MM.1S (cell line): ENCODE measurements at regions not wholly inside any gene's neighbourhood (a gene's known extent, or its start where the extent isn't known, plus 50 kb on each side); places are given as distances from the start of the nearest gene placed in this dataset.

ENCODE experiments used
- DNase-seq: peaks from one replicate; pipeline ENCODE4 v3.0.0-alpha.2; 2015
- H2AFZ ChIP-seq: fragments of 300-600 bp; sonication (generic); 2 replicates; pipeline ENCODE4 v1.6.0; 2016; ENCODE audit warnings: antibody characterized with exemption, low read length
- H3F3A ChIP-seq: fragments of 300-600 bp; sonication (generic); 2 replicates; pipeline ENCODE4 v1.6.1; 2016; ENCODE audit warnings: mild to moderate bottlenecking, antibody characterized with exemption, low read length, moderate library complexity, mixed read lengths; ENCODE audit not compliant: insufficient read depth
- H3K27ac ChIP-seq: fragments of 300-600 bp; sonication (generic); 2 replicates; pipeline ENCODE4 v1.5.1; 2016; ENCODE audit warnings: mild to moderate bottlenecking, low read length
- H3K27me3 ChIP-seq: fragments of 300-600 bp; sonication (generic); replicated peaks from 2 replicates; pipeline ENCODE4 v1.6.0; 2016; ENCODE audit warnings: low read length; ENCODE audit not compliant: insufficient read depth
- H3K36me3 ChIP-seq: fragments of 300-600 bp; sonication (generic); replicated peaks from 2 replicates; pipeline ENCODE4 v1.6.1; 2016; ENCODE audit warnings: mild to moderate bottlenecking, low read length, mixed read lengths; ENCODE audit not compliant: insufficient read depth
- H3K4me1 ChIP-seq: fragments of 300-600 bp; sonication (generic); 2 replicates; pipeline ENCODE4 v1.6.1; 2016; ENCODE audit warnings: low read length, mixed read lengths
- H3K4me2 ChIP-seq: fragments of 300-600 bp; sonication (generic); 2 replicates; pipeline ENCODE4 v1.6.0; 2016; ENCODE audit warnings: low read depth, low read length
- H3K4me3 ChIP-seq: fragments of 300-600 bp; sonication (generic); 2 replicates; pipeline ENCODE4 v1.5.1; 2016; ENCODE audit warnings: low read length, mixed read lengths
- H3K79me2 ChIP-seq: fragments of 300-600 bp; sonication (generic); 2 replicates; pipeline ENCODE4 v1.6.1; 2016; ENCODE audit warnings: mixed run types, low read length, mixed read lengths
- H3K9ac ChIP-seq: fragments of 300-600 bp; sonication (generic); 2 replicates; pipeline ENCODE4 v1.6.1; 2016; ENCODE audit warnings: low read length, mixed read lengths
- H3K9me2 ChIP-seq: fragments of 300-600 bp; sonication (generic); replicated peaks from 2 replicates; pipeline ENCODE4 v1.6.1; 2016; ENCODE audit warnings: mild to moderate bottlenecking, low read length, mixed read lengths; ENCODE audit not compliant: insufficient read depth
- H3K9me3 ChIP-seq: fragments of 300-600 bp; sonication (generic); replicated peaks from 2 replicates; pipeline ENCODE4 v1.6.1; 2016; ENCODE audit warnings: mild to moderate bottlenecking, low read length, mixed read lengths; ENCODE audit not compliant: insufficient read depth
- H4K20me1 ChIP-seq: fragments of 300-600 bp; sonication (generic); 2 replicates; pipeline ENCODE4 v1.6.1; 2016; ENCODE audit warnings: mild to moderate bottlenecking, low read length, moderate library complexity, mixed read lengths; ENCODE audit not compliant: insufficient read depth
- CTCF ChIP-seq: fragments of 300-600 bp; sonication (generic); IDR thresholded peaks from 2 replicates; pipeline ENCODE4 v1.5.1; 2016; ENCODE audit warnings: antibody characterized with exemption, low read length, mixed read lengths
- EZH2 ChIP-seq: fragments of 300-600 bp; sonication (generic); optimal IDR thresholded peaks from 2 replicates; pipeline ENCODE3; 2017; ENCODE audit warnings: low read depth, mild to moderate bottlenecking, antibody characterized with exemption, low read length, mixed read lengths
- EZH2phosphoT487 ChIP-seq: fragments of 300-600 bp; sonication (generic); IDR thresholded peaks from 2 replicates; pipeline ENCODE4 v1.6.1; 2018; ENCODE audit warnings: antibody characterized with exemption, low read length

- peak overlapping the region; percentile 58 for H3K4me3 ChIP-seq
- no peaks in the 10 kb centered on the region for H3F3A ChIP-seq
- no peak for DNase-seq
- no peaks in the 10 kb centered on the region for H3K36me3 ChIP-seq
- H3K9me2 ChIP-seq = no peaks in the 10 kb centered on the region
- H3K27me3 ChIP-seq = peaks cover 33% of the 10 kb centered on the region
- no peaks in the 10 kb centered on the region for H4K20me1 ChIP-seq
- H2AFZ ChIP-seq = peak overlapping the region; percentile 74
- 0 out of 2 replicates have a peak, but pooled peaks cover 4% of the 10 kb centered on the region for H3K4me1 ChIP-seq
- H3K4me2 ChIP-seq = peak overlapping the region; percentile 80
- H3K27ac ChIP-seq = no peak overlapping the region
- H3K79me2 ChIP-seq = no peaks in the 10 kb centered on the region
- no peak overlapping the region for H3K9ac ChIP-seq
- TF ChIP-seq EZH2phosphoT487 (no peak), EZH2 (no peak), CTCF (no peak)
- no peaks in the 10 kb centered on the region for H3K9me3 ChIP-seq
Observed at GRCh38 chr11:16612566-16613261, 125.7 kb upstream of the C11orf58 start.

- Histone ChIP-seq H3K9me2 (no peaks in the 10 kb centered on the region), H3K27ac (no peak overlapping the region), H3K4me3 (no peak overlapping the region), H4K20me1 (no peaks in the 10 kb centered on the region), H2AFZ (no peak overlapping the region), H3K27me3 (peaks cover 37% of the 10 kb centered on the region), H3K4me2 (no peak overlapping the region), H3F3A (no peaks in the 10 kb centered on the region), H3K9ac (no peak overlapping the region), H3K36me3 (no peaks in the 10 kb centered on the region), H3K79me2 (no peaks in the 10 kb centered on the region), H3K9me3 (no peaks in the 10 kb centered on the region), H3K4me1 (0 out of 2 replicates have a peak, but pooled peaks cover 4% of the 10 kb centered on the region)
- no peak for DNase-seq
- TF ChIP-seq EZH2phosphoT487 (no peak), CTCF (no peak), EZH2 (no peak)
Observed at GRCh38 chr11:16611926-16612565, 126.4 kb upstream of the C11orf58 start.

- Histone ChIP-seq H4K20me1 (no peaks in the 10 kb centered on the region), H3K4me1 (0 out of 2 replicates have a peak, but pooled peaks cover 4% of the 10 kb centered on the region), H3K4me3 (no peak overlapping the region), H3K27ac (no peak overlapping the region), H3K9ac (no peak overlapping the region), H3K79me2 (no peaks in the 10 kb centered on the region), H3K9me3 (no peaks in the 10 kb centered on the region), H3K27me3 (peaks cover 37% of the 10 kb centered on the region), H3F3A (no peaks in the 10 kb centered on the region), H3K36me3 (no peaks in the 10 kb centered on the region), H3K4me2 (no peak overlapping the region), H2AFZ (no peak overlapping the region), H3K9me2 (no peaks in the 10 kb centered on the region)
- DNase-seq = no peak
- TF ChIP-seq CTCF = no peak
- TF ChIP-seq EZH2phosphoT487 = no peak
- TF ChIP-seq EZH2 = no peak
Observed at GRCh38 chr11:16611401-16611921, 127.0 kb upstream of the C11orf58 start.
